SK-N-SH (cell line): ENCODE measurements at regions not wholly inside any gene's neighbourhood (a gene's known extent, or its start where the extent isn't known, plus 50 kb on each side); places are given as distances from the start of the nearest gene placed in this dataset.

Source experiments
- CTCF ChIA-PET: fragments of 300-600, 350-600 bp; formaldehyde crosslinking; extraction: SDS; loops from one replicate; lab custom pipeline; 2021; lab: Yijun Ruan, JAX
- POLR2A ChIA-PET: fragments of 350-600 bp; sonication (Branson Sonifier 250); formaldehyde crosslinking; extraction: SDS; loops from one replicate; lab custom pipeline; 2020; ENCODE audit warnings: antibody characterized with exemption, inconsistent platforms; lab: Yijun Ruan, JAX
- DNase-seq: peaks from one replicate; pipeline ENCODE4 v3.0.0; 2012
- H2AFZ ChIP-seq: fragments of 200-600 bp; sonication (generic); 2 replicates; pipeline ENCODE4 v1.8.1; 2016; ENCODE audit warnings: antibody characterized with exemption, mild to moderate bottlenecking, low read depth
- H3F3A ChIP-seq: fragments of 200-600 bp; sonication (generic); replicated peaks from 2 replicates; pipeline ENCODE3; 2016; ENCODE audit warnings: antibody characterized with exemption, mild to moderate bottlenecking; ENCODE audit not compliant: insufficient read depth
- H3K27ac ChIP-seq, 2 experiments: fragments of 200-500 bp in 1 of 2; fragments of 200-600 bp in 1 of 2; sonication (Bioruptor generic) in 1 of 2; sonication (generic), shearing (Covaris generic) in 1 of 2; 2 replicates each; pipeline versions ENCODE4 v1.5.1 to v1.6.1; 2014 to 2016; ENCODE audit warnings: low read depth in 2 of 2, inconsistent platforms in 1 of 2, low read length in 1 of 2, mild to moderate bottlenecking in 1 of 2, mixed read lengths in 1 of 2
- H3K27me3 ChIP-seq: fragments of 200-600 bp; sonication (generic), shearing (Covaris generic); 2 replicates; pipeline ENCODE4 v1.6.1; 2016; ENCODE audit warnings: mixed run types; ENCODE audit not compliant: insufficient read depth
- H3K36me3 ChIP-seq, 2 experiments: fragments of 200-500 bp in 1 of 2; fragments of 200-600 bp in 1 of 2; sonication (Bioruptor generic) in 1 of 2; sonication (generic) in 1 of 2; replicated peaks in 1 of 2; 2 replicates each; pipeline versions ENCODE3 to v1.5.1; 2014 to 2016; ENCODE audit warnings: low read length in 1 of 2, mild to moderate bottlenecking in 1 of 2; ENCODE audit not compliant: insufficient read depth in 2 of 2, control insufficient read depth in 1 of 2
- H3K4me1 ChIP-seq, 2 experiments: fragments of 200-500 bp in 1 of 2; fragments of 200-600 bp in 1 of 2; sonication (Bioruptor generic) in 1 of 2; sonication (generic), shearing (Covaris generic) in 1 of 2; 2 replicates each; pipeline versions ENCODE4 v1.5.1 to v1.6.1; 2014 to 2016; ENCODE audit warnings: low read depth in 1 of 2, low read length in 1 of 2, mixed run types in 1 of 2; ENCODE audit not compliant: insufficient read depth in 2 of 2, control insufficient read depth in 1 of 2
- H3K4me2 ChIP-seq: fragments of 200-600 bp; sonication (generic), shearing (Covaris generic); 2 replicates; pipeline ENCODE4 v1.6.1; 2017; ENCODE audit warnings: mixed run types
- H3K4me3 ChIP-seq, 2 experiments: fragments of 200-500 bp in 1 of 2; fragments of 200-600 bp in 1 of 2; sonication (Bioruptor generic) in 1 of 2; sonication (generic), shearing (Covaris generic) in 1 of 2; 2 replicates each; pipeline versions ENCODE4 v1.5.1 to v1.8.1; 2014 to 2016; ENCODE audit warnings: low read depth in 2 of 2, inconsistent platforms in 1 of 2, low read length in 1 of 2, mild to moderate bottlenecking in 1 of 2, mixed read lengths in 1 of 2, moderate library complexity in 1 of 2
- H3K79me2 ChIP-seq: fragments of 200-600 bp; sonication (generic); 2 replicates; pipeline ENCODE4 v1.8.1; 2017; ENCODE audit warnings: mild to moderate bottlenecking; ENCODE audit not compliant: insufficient read depth
- H3K9ac ChIP-seq: fragments of 200-600 bp; sonication (generic); 2 replicates; pipeline ENCODE4 v1.6.1; 2017; ENCODE audit warnings: mixed run types
- H3K9me2 ChIP-seq: fragments of 200-600 bp; sonication (generic); 2 replicates; pipeline ENCODE4 v1.6.1; 2017; ENCODE audit warnings: mixed run types
- H3K9me3 ChIP-seq: fragments of 200-600 bp; sonication (generic); 2 replicates; pipeline ENCODE4 v1.6.1; 2017; ENCODE audit warnings: mixed run types, mild to moderate bottlenecking, moderate library complexity
- H4K20me1 ChIP-seq: fragments of 200-600 bp; sonication (generic); 2 replicates; pipeline ENCODE4 v1.6.1; 2017; ENCODE audit warnings: mild to moderate bottlenecking, mixed run types; ENCODE audit not compliant: insufficient read depth
- EP300 ChIP-seq, 2 experiments: IDR thresholded peaks; 2 replicates each; pipeline versions ENCODE4 v1.4.0 to v1.6.1; 2012; ENCODE audit warnings: borderline replicate concordance in 1 of 2, low read depth in 1 of 2, low read length in 1 of 2
- EZH2phosphoT487 ChIP-seq: fragments of 200-600 bp; sonication (generic); IDR thresholded peaks from 2 replicates; pipeline ENCODE4 v1.6.1; 2017; ENCODE audit warnings: low read depth, mixed run types, mild to moderate bottlenecking, antibody characterized with exemption, moderate library complexity, borderline replicate concordance
- FOXM1 ChIP-seq: IDR thresholded peaks from 2 replicates; pipeline ENCODE4 v1.4.0; 2012; ENCODE audit warnings: low read depth, mild to moderate bottlenecking
- GATA2 ChIP-seq: sonication (generic); formaldehyde crosslinking; IDR thresholded peaks from 2 replicates; pipeline ENCODE4 v1.5.0; 2020; ENCODE audit warnings: mild to moderate bottlenecking, missing genetic modification reagents
- MXI1 ChIP-seq: IDR thresholded peaks from 2 replicates; pipeline ENCODE4 v1.6.1; 2012; ENCODE audit warnings: mild to moderate bottlenecking, low read depth, low read length, improper control_type of control experiment
- NFIC ChIP-seq: IDR thresholded peaks from 2 replicates; pipeline ENCODE4 v1.4.0; 2012; ENCODE audit warnings: borderline replicate concordance
- POLR2AphosphoS5 ChIP-seq: IDR thresholded peaks from 2 replicates; pipeline ENCODE4 v1.6.1; 2012; ENCODE audit warnings: low read depth, low read length
- RAD21 ChIP-seq: IDR thresholded peaks from 2 replicates; pipeline ENCODE4 v1.6.1; 2012; ENCODE audit warnings: mild to moderate bottlenecking, low read length
- RFX5 ChIP-seq: IDR thresholded peaks from 2 replicates; pipeline ENCODE4 v1.6.1; 2012; ENCODE audit warnings: mild to moderate bottlenecking, improper control_type of control experiment, low read length
- RXRA ChIP-seq: IDR thresholded peaks from 2 replicates; pipeline ENCODE4 v1.4.0; 2012; ENCODE audit warnings: low read depth, mild to moderate bottlenecking, borderline replicate concordance
- SMC3 ChIP-seq: IDR thresholded peaks from 2 replicates; pipeline ENCODE4 v1.6.1; 2012; ENCODE audit warnings: low read depth, low read length, improper control_type of control experiment
- TCF12 ChIP-seq: IDR thresholded peaks from 2 replicates; pipeline ENCODE4 v1.4.0; 2012
- USF2 ChIP-seq: fragments of 150-350 bp; IDR thresholded peaks from 2 replicates; pipeline ENCODE4 v1.6.1; 2017; ENCODE audit warnings: antibody characterized with exemption, low read length, low read depth, borderline replicate concordance
- YY1 ChIP-seq: IDR thresholded peaks from 2 replicates; pipeline ENCODE4 v1.4.0; 2012; ENCODE audit warnings: low read depth, mild to moderate bottlenecking
- WGBS: methylation state at CpG from one replicate; pipeline ENCODE4 v1.1.6; 2017; ENCODE audit warnings: low lambda C conversion rate; 5-methylcytosine and 5-hydroxymethylcytosine counted together
- TF ChIP-seq, protein P1 (sequence below): fragments of 150-350 bp; IDR thresholded peaks from 2 replicates; pipeline ENCODE4 v1.6.1; 2016; ENCODE audit warnings: mild to moderate bottlenecking, low read depth, low read length
- TF ChIP-seq, protein P2 (sequence below): IDR thresholded peaks from 2 replicates; pipeline ENCODE4 v1.6.1; 2012; ENCODE audit warnings: mild to moderate bottlenecking, low read depth, low read length, moderate library complexity
- TF ChIP-seq, protein P3 (sequence below): IDR thresholded peaks from 2 replicates; pipeline ENCODE4 v1.4.0; 2012; ENCODE audit warnings: low read depth, borderline replicate concordance

DNA sequence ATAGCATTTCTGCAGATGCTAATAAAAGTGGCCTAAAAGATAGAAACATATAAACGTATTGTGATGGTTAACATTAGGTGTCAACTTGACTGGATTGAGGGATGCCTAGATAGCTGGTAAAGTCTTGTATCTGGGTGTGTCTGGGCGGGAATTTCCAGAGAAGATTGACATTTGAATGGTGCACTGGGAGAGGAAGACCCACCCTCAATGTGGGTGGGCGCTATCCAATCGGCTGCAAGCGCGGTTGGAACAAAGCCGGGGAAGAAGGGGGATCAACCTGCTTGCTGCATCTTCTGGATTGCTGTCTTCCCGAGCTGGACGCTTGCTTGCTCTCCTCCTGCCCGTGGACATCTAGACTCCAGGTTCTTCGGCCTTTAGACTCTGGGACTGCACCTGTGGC is 114.0 kb upstream of the ZNF644 start:
- 38% methylated on average over 11 of the region's 11 CpGs for WGBS
- H3K9me2 ChIP-seq: no peaks in the 10 kb centered on the region

More for the DNA sequence above, 114.0 kb upstream of the ZNF644 start:
- Histone ChIP-seq H3K36me3 (no peaks in the 10 kb centered on the region), H2AFZ (no peak overlapping the region), H3K9ac (no peak overlapping the region), H4K20me1 (no peaks in the 10 kb centered on the region), H3K27me3 (no peaks in the 10 kb centered on the region; the same call in 1 of the 2 replicates), H3F3A (no peaks in the 10 kb centered on the region), H3K79me2 (no peaks in the 10 kb centered on the region), H3K9me3 (no peaks in the 10 kb centered on the region), H3K4me2 (no peak overlapping the region), H3K4me3 (no peak overlapping the region), H3K27ac (no peak overlapping the region), H3K4me1 (no peaks in the 10 kb centered on the region)
- POLR2A ChIA-PET: no interaction called here
- CTCF ChIA-PET: interaction anchor here (2.9 kb wide), 1 partner anchor 30 kb away, joined by 20 read pairs; no protein-coding TSS in a partner anchor
- TF ChIP-seq, protein P1, sequence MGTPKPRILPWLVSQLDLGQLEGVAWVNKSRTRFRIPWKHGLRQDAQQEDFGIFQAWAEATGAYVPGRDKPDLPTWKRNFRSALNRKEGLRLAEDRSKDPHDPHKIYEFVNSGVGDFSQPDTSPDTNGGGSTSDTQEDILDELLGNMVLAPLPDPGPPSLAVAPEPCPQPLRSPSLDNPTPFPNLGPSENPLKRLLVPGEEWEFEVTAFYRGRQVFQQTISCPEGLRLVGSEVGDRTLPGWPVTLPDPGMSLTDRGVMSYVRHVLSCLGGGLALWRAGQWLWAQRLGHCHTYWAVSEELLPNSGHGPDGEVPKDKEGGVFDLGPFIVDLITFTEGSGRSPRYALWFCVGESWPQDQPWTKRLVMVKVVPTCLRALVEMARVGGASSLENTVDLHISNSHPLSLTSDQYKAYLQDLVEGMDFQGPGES: no peak
- no peak for TF ChIP-seq EZH2phosphoT487
- no peak for TF ChIP-seq RXRA
- TF ChIP-seq MXI1: no peak
- no peak for TF ChIP-seq RFX5
- no peak for TF ChIP-seq TCF12
- TF ChIP-seq YY1: no peak
- no peak for TF ChIP-seq RAD21
- TF ChIP-seq POLR2AphosphoS5: no peak
- TF ChIP-seq, protein P2, sequence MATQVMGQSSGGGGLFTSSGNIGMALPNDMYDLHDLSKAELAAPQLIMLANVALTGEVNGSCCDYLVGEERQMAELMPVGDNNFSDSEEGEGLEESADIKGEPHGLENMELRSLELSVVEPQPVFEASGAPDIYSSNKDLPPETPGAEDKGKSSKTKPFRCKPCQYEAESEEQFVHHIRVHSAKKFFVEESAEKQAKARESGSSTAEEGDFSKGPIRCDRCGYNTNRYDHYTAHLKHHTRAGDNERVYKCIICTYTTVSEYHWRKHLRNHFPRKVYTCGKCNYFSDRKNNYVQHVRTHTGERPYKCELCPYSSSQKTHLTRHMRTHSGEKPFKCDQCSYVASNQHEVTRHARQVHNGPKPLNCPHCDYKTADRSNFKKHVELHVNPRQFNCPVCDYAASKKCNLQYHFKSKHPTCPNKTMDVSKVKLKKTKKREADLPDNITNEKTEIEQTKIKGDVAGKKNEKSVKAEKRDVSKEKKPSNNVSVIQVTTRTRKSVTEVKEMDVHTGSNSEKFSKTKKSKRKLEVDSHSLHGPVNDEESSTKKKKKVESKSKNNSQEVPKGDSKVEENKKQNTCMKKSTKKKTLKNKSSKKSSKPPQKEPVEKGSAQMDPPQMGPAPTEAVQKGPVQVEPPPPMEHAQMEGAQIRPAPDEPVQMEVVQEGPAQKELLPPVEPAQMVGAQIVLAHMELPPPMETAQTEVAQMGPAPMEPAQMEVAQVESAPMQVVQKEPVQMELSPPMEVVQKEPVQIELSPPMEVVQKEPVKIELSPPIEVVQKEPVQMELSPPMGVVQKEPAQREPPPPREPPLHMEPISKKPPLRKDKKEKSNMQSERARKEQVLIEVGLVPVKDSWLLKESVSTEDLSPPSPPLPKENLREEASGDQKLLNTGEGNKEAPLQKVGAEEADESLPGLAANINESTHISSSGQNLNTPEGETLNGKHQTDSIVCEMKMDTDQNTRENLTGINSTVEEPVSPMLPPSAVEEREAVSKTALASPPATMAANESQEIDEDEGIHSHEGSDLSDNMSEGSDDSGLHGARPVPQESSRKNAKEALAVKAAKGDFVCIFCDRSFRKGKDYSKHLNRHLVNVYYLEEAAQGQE: no peak
- TF ChIP-seq FOXM1: no peak
- no peak for TF ChIP-seq GATA2 (CRISPR knock-in tag)
- TF ChIP-seq, protein P3, sequence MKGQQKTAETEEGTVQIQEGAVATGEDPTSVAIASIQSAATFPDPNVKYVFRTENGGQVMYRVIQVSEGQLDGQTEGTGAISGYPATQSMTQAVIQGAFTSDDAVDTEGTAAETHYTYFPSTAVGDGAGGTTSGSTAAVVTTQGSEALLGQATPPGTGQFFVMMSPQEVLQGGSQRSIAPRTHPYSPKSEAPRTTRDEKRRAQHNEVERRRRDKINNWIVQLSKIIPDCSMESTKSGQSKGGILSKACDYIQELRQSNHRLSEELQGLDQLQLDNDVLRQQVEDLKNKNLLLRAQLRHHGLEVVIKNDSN: no peak
- no peak for TF ChIP-seq NFIC
- TF ChIP-seq USF2: no peak
- TF ChIP-seq EP300 (IDR thresholded peaks at IDR 0.05; ENCODE audit: borderline replicate concordance in 1 of 2, low read depth in 1 of 2, low read length in 1 of 2): no peak
- no peak for TF ChIP-seq SMC3
- DNase-seq: no peak
